Tibial nerve (tissue), 4 donors: ENCODE measurements at regions not wholly inside any gene's neighbourhood (a gene's known extent, or its start where the extent isn't known, plus 50 kb on each side); places are given as distances from the start of the nearest gene placed in this dataset.
"Not testable (repeated sequence)": the region's sequence is repeated elsewhere in the genome, so short reads cannot be mapped to it uniquely, and the experiment has no call there.

Source experiments
- CTCF ChIP-seq, 5 experiments: fragments of 200-600 bp in 3 of 5; fragments of 450-650 bp in 2 of 5; sonication (generic) in 3 of 5; IDR thresholded peaks; one replicate each; pipeline ENCODE4 v1.5.1; 2016 to 2019; ENCODE audit warnings: antibody characterized with exemption in 5 of 5, mild to moderate bottlenecking in 3 of 5, moderate library complexity in 2 of 5
- EP300 ChIP-seq, 2 donors: sonication (generic); formaldehyde crosslinking; IDR thresholded peaks; one replicate each; pipeline ENCODE4 v1.6.1; 2017; ENCODE audit warnings: antibody characterized with exemption in 2 of 2, mild to moderate bottlenecking in 1 of 2
- POLR2A ChIP-seq, 2 donors: fragments of 450-650 bp; IDR thresholded peaks; one replicate each; pipeline ENCODE4 v1.6.1; 2017; ENCODE audit warnings: antibody characterized with exemption in 2 of 2, mild to moderate bottlenecking in 2 of 2, moderate library complexity in 2 of 2

- TF ChIP-seq CTCF, EP300, POLR2A (IDR thresholded peaks at IDR 0.05): not testable (repeated sequence)
Measured at GRCh38 chr2:109677121-109677731, 63.1 kb downstream of the SOWAHC start.
